ENCODE measurements at regions not wholly inside any gene's neighbourhood (a gene's known extent, or its start where the extent isn't known, plus 50 kb on each side); places are given as distances from the start of the nearest gene placed in this dataset.

- no peaks in the 10 kb centered on the region for H3K4me1 ChIP-seq
- H3K9me3 ChIP-seq: no peaks in the 10 kb centered on the region
- WGBS, 2 donors: 93 to 95% methylated on average over 29 of the region's 29 CpGs
- TF ChIP-seq CTCF (IDR thresholded peaks at IDR 0.05): no peak
- no peak for TF ChIP-seq EP300 (IDR thresholded peaks at IDR 0.05)
- TF ChIP-seq POLR2AphosphoS5 (IDR thresholded peaks at IDR 0.05): no peak
- no peak for TF ChIP-seq POLR2A (IDR thresholded peaks at IDR 0.05)
- H3K27ac ChIP-seq: no peak overlapping the region
- H3K27me3 ChIP-seq: no peaks in the 10 kb centered on the region
- H3K4me3 ChIP-seq: no peak overlapping the region
- no peak for DNase-seq
- intact Hi-C loops (cut with DNase I): no loop called here
- H3K36me3 ChIP-seq: no peaks in the 10 kb centered on the region
Measured at GRCh38 chr15:27656296-27656987, 442.7 kb downstream of the OCA2 start.

GRCh38 chr15:27655056-27655455, 444.1 kb downstream of the OCA2 start:
- Histone ChIP-seq H3K4me1 (no peaks in the 10 kb centered on the region), H3K27ac (no peak overlapping the region), H3K4me3 (no peak overlapping the region), H3K9me3 (no peaks in the 10 kb centered on the region), H3K27me3 (no peaks in the 10 kb centered on the region), H3K36me3 (no peaks in the 10 kb centered on the region)
- no peak for DNase-seq
- no peak for TF ChIP-seq CTCF (IDR thresholded peaks at IDR 0.05)
- TF ChIP-seq POLR2A (IDR thresholded peaks at IDR 0.05): no peak
- TF ChIP-seq POLR2AphosphoS5 (IDR thresholded peaks at IDR 0.05): no peak
- TF ChIP-seq EP300 (IDR thresholded peaks at IDR 0.05): no peak
- intact Hi-C loops (cut with DNase I): no loop called here
- 66 to 78% methylated on average over 4 of the region's 4 CpGs for WGBS, 2 donors

- TF ChIP-seq EP300 (IDR thresholded peaks at IDR 0.05) (no peak), POLR2AphosphoS5 (IDR thresholded peaks at IDR 0.05) (no peak), CTCF (IDR thresholded peaks at IDR 0.05) (no peak), POLR2A (IDR thresholded peaks at IDR 0.05) (no peak)
- intact Hi-C loops (cut with DNase I): no loop called here
- Histone ChIP-seq H3K4me3 (no peak overlapping the region), H3K27me3 (no peaks in the 10 kb centered on the region), H3K4me1 (no peaks in the 10 kb centered on the region), H3K9me3 (no peaks in the 10 kb centered on the region), H3K27ac (no peak overlapping the region), H3K36me3 (no peaks in the 10 kb centered on the region)
- DNase-seq: no peak
- WGBS, 2 donors: 60 to 67% methylated on average over 2 of the region's 2 CpGs
Measured at GRCh38 chr15:27650244-27650643, 448.9 kb downstream of the OCA2 start.

GRCh38 chr15:27648359-27648758, 450.8 kb downstream of the OCA2 start:
- no peak for DNase-seq
- H3K36me3 ChIP-seq: no peaks in the 10 kb centered on the region
- intact Hi-C loops (cut with DNase I): no loop called here
- H3K9me3 ChIP-seq: peaks cover 0 to 5% (median 0%) of the 10 kb centered on the region in 4 donors
- H3K27ac ChIP-seq: no peak overlapping the region
- WGBS, 2 donors: 58 to 76% methylated on average over 4 of the region's 4 CpGs
- H3K4me3 ChIP-seq: no peak overlapping the region
- H3K27me3 ChIP-seq: no peaks in the 10 kb centered on the region
- TF ChIP-seq CTCF (IDR thresholded peaks at IDR 0.05) (no peak), POLR2A (IDR thresholded peaks at IDR 0.05) (no peak), EP300 (IDR thresholded peaks at IDR 0.05) (no peak), POLR2AphosphoS5 (IDR thresholded peaks at IDR 0.05) (no peak)
- no peaks in the 10 kb centered on the region for H3K4me1 ChIP-seq

GRCh38 chr15:27646531-27646930, 452.6 kb downstream of the OCA2 start:
- DNase-seq: no peak
- Histone ChIP-seq H3K9me3 (peaks cover 0 to 12% (median 4%) of the 10 kb centered on the region in 4 donors), H3K36me3 (no peaks in the 10 kb centered on the region), H3K27me3 (no peaks in the 10 kb centered on the region), H3K27ac (no peak overlapping the region), H3K4me3 (no peak overlapping the region), H3K4me1 (no peaks in the 10 kb centered on the region)
- 60% methylated on average over 6 of the region's 6 CpGs for WGBS, 2 donors
- TF ChIP-seq POLR2AphosphoS5 (IDR thresholded peaks at IDR 0.05) (no peak), CTCF (IDR thresholded peaks at IDR 0.05) (no peak), POLR2A (IDR thresholded peaks at IDR 0.05) (no peak), EP300 (IDR thresholded peaks at IDR 0.05) (no peak)
- intact Hi-C loops (cut with DNase I): no loop called here
